ENCODE measurements at regions not wholly inside any gene's neighbourhood (a gene's known extent, or its start where the extent isn't known, plus 50 kb on each side); places are given as distances from the start of the nearest gene placed in this dataset.

- TF ChIP-seq POLR2AphosphoS5 (IDR thresholded peaks at IDR 0.05; ENCODE audit: borderline replicate concordance, low read depth, low read length) (no peak), EZH2 (IDR thresholded peaks at IDR 0.05) (no peak)
These were observed 1094.9 kb downstream of the MAT2B start for GRCh38 chr5:164600274-164600673.
